HepG2 (cell line): ENCODE measurements at regions not wholly inside any gene's neighbourhood (a gene's known extent, or its start where the extent isn't known, plus 50 kb on each side); places are given as distances from the start of the nearest gene placed in this dataset.
A peak's percentile ranks its signal among the peaks of the same experiment; 100 is the strongest.

Source experiments
- CEBPG ChIP-seq: IDR thresholded peaks from 2 replicates; pipeline ENCODE4 v1.6.1; 2016
- DMAP1 ChIP-seq: IDR thresholded peaks from 2 replicates; pipeline ENCODE4 v1.6.1; 2016
- HNF4A ChIP-seq: sonication (generic); formaldehyde crosslinking; IDR thresholded peaks from 2 replicates; pipeline ENCODE4 v1.4.0; 2020; ENCODE audit warnings: missing genetic modification reagents
- KDM6A ChIP-seq: IDR thresholded peaks from 2 replicates; pipeline ENCODE4 v1.6.1; 2016; ENCODE audit warnings: low read depth
- KMT2A ChIP-seq: sonication (generic); formaldehyde crosslinking; IDR thresholded peaks from 2 replicates; pipeline ENCODE4 v1.4.0; 2020; ENCODE audit warnings: missing genetic modification reagents
- NFKBIZ ChIP-seq: IDR thresholded peaks from 2 replicates; pipeline ENCODE4 v1.6.1; 2018; ENCODE audit warnings: missing genetic modification reagents, missing compliant biosample characterization
- NR2F6 ChIP-seq, 2 experiments: IDR thresholded peaks; 2 replicates each; pipeline ENCODE4 v1.6.1; 2016; ENCODE audit warnings: antibody characterized with exemption in 1 of 2, mild to moderate bottlenecking in 1 of 2
- RFX3 ChIP-seq: IDR thresholded peaks from 2 replicates; pipeline ENCODE4 v1.6.1; 2016; ENCODE audit warnings: missing biosample characterization, missing genetic modification reagents
- SOX13 ChIP-seq, 3 experiments: fragments of 450-650 bp in 1 of 3; sonication (generic) in 1 of 3; formaldehyde crosslinking in 1 of 3; IDR thresholded peaks in 2 of 3; conservative IDR thresholded peaks in 1 of 3; 2 replicates each; pipeline versions ENCODE4 v1.5.0 to v1.6.1; 2016 to 2020; ENCODE audit warnings: antibody characterized with exemption in 1 of 3, mild to moderate bottlenecking in 1 of 3, missing compliant biosample characterization in 1 of 3, missing genetic modification reagents in 1 of 3, moderate library complexity in 1 of 3
- SOX6 ChIP-seq, 2 experiments: fragments of 450-650 bp in 1 of 2; sonication (generic) in 1 of 2; formaldehyde crosslinking in 1 of 2; IDR thresholded peaks; 2 replicates each; pipeline versions ENCODE4 v1.4.0 to v1.6.1; 2017 to 2020; ENCODE audit warnings: antibody characterized with exemption in 1 of 2, mild to moderate bottlenecking in 1 of 2, missing genetic modification reagents in 1 of 2
- ZBTB37 ChIP-seq: sonication (generic); formaldehyde crosslinking; IDR thresholded peaks from 2 replicates; pipeline ENCODE4 v1.4.0; 2020; ENCODE audit warnings: mild to moderate bottlenecking, missing genetic modification reagents
- ZNF362 ChIP-seq: sonication (generic); formaldehyde crosslinking; IDR thresholded peaks from 2 replicates; pipeline ENCODE4 v1.4.0; 2020; ENCODE audit warnings: missing genetic modification reagents, mild to moderate bottlenecking, borderline replicate concordance
- TF ChIP-seq, protein P1 (sequence below): sonication (generic); formaldehyde crosslinking; conservative IDR thresholded peaks from 2 replicates; pipeline ENCODE4 v1.4.0; 2020; ENCODE audit warnings: mild to moderate bottlenecking, missing genetic modification reagents, moderate library complexity

DNA sequence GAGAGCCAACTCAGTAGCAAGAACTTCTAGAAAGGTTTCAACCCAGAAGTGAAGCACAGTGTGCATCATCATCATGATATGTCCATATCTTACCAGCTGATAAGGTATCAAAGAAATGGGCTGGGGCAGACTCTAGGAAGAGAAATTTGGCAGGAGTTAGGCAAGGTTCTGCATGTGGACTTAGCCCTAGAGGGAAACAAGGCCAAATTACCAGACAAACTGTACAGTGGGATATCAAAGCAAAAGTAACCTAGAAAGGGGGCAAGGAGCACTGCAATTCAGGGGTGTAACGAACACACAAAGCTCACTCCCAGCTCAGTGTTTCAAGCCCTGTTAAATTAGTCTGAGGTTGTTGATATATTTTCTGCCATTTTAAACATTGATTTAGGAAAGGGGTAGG, 407.4 kb downstream of the SMARCA1 start (continued):
- TF ChIP-seq, protein P1, sequence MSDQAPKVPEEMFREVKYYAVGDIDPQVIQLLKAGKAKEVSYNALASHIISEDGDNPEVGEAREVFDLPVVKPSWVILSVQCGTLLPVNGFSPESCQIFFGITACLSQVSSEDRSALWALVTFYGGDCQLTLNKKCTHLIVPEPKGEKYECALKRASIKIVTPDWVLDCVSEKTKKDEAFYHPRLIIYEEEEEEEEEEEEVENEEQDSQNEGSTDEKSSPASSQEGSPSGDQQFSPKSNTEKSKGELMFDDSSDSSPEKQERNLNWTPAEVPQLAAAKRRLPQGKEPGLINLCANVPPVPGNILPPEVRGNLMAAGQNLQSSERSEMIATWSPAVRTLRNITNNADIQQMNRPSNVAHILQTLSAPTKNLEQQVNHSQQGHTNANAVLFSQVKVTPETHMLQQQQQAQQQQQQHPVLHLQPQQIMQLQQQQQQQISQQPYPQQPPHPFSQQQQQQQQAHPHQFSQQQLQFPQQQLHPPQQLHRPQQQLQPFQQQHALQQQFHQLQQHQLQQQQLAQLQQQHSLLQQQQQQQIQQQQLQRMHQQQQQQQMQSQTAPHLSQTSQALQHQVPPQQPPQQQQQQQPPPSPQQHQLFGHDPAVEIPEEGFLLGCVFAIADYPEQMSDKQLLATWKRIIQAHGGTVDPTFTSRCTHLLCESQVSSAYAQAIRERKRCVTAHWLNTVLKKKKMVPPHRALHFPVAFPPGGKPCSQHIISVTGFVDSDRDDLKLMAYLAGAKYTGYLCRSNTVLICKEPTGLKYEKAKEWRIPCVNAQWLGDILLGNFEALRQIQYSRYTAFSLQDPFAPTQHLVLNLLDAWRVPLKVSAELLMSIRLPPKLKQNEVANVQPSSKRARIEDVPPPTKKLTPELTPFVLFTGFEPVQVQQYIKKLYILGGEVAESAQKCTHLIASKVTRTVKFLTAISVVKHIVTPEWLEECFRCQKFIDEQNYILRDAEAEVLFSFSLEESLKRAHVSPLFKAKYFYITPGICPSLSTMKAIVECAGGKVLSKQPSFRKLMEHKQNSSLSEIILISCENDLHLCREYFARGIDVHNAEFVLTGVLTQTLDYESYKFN (CRISPR knock-in tag): peak; percentile 48
- TF ChIP-seq NR2F6 (IDR thresholded peaks at IDR 0.05): peak; percentile 24; the same call in 1 of the 2 replicates
- no peak for TF ChIP-seq NR2F6 (CRISPR knock-in tag; IDR thresholded peaks at IDR 0.05)
- TF ChIP-seq RFX3 (CRISPR knock-in tag): no peak
- TF ChIP-seq KDM6A (CRISPR knock-in tag): peak; percentile 23; the same call in 1 of the 2 replicates
- TF ChIP-seq KMT2A (CRISPR knock-in tag): no peak
- no peak for TF ChIP-seq SOX6 (IDR thresholded peaks at IDR 0.05)
- TF ChIP-seq SOX6 (CRISPR knock-in tag; IDR thresholded peaks at IDR 0.05): peak; percentile 13; the same call in 1 of the 2 replicates
- TF ChIP-seq CEBPG: 0 out of 2 replicates have a peak, but pooled peaks have one; percentile 4
- peak; percentile 59 for TF ChIP-seq HNF4A (CRISPR knock-in tag)
- TF ChIP-seq SOX13 (IDR thresholded peaks at IDR 0.05): no peak
- peak in 1 of 2 experiments; percentile 18; a peak in 1 of 4 replicates for TF ChIP-seq SOX13 (CRISPR knock-in tag; conservative IDR thresholded peaks at IDR 0.05 in 1 of 2, IDR thresholded peaks at IDR 0.05 in 1 of 2)
- TF ChIP-seq DMAP1 (CRISPR knock-in tag): 0 out of 2 replicates have a peak, but pooled peaks have one; percentile 16
- peak; percentile 63 for TF ChIP-seq ZBTB37 (CRISPR knock-in tag)
- no peak for TF ChIP-seq ZNF362 (CRISPR knock-in tag)
- TF ChIP-seq NFKBIZ (CRISPR knock-in tag): no peak
